ENCODE measurements at regions not wholly inside any gene's neighbourhood (a gene's known extent, or its start where the extent isn't known, plus 50 kb on each side); places are given as distances from the start of the nearest gene placed in this dataset.

DNA sequence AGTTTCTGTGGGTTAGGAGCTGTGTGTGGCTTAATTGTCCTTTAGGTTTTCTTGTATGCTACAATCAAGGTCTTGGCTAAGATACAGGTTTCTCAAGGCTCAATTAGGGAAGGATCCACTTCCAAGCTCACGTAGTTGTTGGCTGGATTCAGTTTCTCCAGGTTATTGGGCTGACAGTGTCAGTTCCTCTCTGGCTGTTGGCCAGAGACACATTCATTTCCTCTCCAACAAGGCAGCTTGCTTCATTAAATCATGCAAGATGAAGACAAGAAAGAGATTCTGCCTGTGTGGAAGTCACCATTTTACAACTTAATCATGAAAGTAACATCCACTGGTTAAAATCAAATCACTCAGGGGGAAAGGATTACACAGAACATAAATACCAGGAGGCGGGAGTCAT lies 275.7 kb upstream of the KIF2A start:
- Histone ChIP-seq H3K27me3 (ENCODE audit: control insufficient read depth in 4 of 4, insufficient read depth in 4 of 4, low read length in 3 of 4) (no peaks in the 10 kb centered on the region), H3K27ac (ENCODE audit: low read depth in 1 of 2, low read length in 2 of 2) (no peak overlapping the region), H3K9me3 (ENCODE audit: control insufficient read depth in 4 of 4, low read length in 3 of 4) (no peaks in the 10 kb centered on the region), H3K4me3 (ENCODE audit: low read depth in 1 of 3, low read length in 3 of 3) (no peak overlapping the region), H3K4me1 (ENCODE audit: control insufficient read depth in 4 of 4, insufficient read depth in 4 of 4, low read length in 3 of 4) (no peaks in the 10 kb centered on the region), H3K36me3 (ENCODE audit: control insufficient read depth in 4 of 4, insufficient read depth in 3 of 4, low read depth in 1 of 4, low read length in 3 of 4) (no peaks in the 10 kb centered on the region), H3K9ac (ENCODE audit: low read depth in 1 of 2, low read length in 2 of 2) (no peak overlapping the region)
- TF ChIP-seq EGR1 (IDR thresholded peaks at IDR 0.05; ENCODE audit: low read depth in 2 of 2) (no peak), FOXA1 (IDR thresholded peaks at IDR 0.05) (no peak), RAD21 (IDR thresholded peaks at IDR 0.05) (no peak), HNF4A (conservative IDR thresholded peaks at IDR 0.05) (no peak), SP1 (IDR thresholded peaks at IDR 0.05) (no peak), RXRA (IDR thresholded peaks at IDR 0.05) (no peak), HNF4G (IDR thresholded peaks at IDR 0.05) (no peak)
- TF ChIP-seq, protein P1, sequence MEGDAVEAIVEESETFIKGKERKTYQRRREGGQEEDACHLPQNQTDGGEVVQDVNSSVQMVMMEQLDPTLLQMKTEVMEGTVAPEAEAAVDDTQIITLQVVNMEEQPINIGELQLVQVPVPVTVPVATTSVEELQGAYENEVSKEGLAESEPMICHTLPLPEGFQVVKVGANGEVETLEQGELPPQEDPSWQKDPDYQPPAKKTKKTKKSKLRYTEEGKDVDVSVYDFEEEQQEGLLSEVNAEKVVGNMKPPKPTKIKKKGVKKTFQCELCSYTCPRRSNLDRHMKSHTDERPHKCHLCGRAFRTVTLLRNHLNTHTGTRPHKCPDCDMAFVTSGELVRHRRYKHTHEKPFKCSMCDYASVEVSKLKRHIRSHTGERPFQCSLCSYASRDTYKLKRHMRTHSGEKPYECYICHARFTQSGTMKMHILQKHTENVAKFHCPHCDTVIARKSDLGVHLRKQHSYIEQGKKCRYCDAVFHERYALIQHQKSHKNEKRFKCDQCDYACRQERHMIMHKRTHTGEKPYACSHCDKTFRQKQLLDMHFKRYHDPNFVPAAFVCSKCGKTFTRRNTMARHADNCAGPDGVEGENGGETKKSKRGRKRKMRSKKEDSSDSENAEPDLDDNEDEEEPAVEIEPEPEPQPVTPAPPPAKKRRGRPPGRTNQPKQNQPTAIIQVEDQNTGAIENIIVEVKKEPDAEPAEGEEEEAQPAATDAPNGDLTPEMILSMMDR (IDR thresholded peaks at IDR 0.05; ENCODE audit: low read depth, low read length, missing input control), result no peak
- TF ChIP-seq, protein P2, sequence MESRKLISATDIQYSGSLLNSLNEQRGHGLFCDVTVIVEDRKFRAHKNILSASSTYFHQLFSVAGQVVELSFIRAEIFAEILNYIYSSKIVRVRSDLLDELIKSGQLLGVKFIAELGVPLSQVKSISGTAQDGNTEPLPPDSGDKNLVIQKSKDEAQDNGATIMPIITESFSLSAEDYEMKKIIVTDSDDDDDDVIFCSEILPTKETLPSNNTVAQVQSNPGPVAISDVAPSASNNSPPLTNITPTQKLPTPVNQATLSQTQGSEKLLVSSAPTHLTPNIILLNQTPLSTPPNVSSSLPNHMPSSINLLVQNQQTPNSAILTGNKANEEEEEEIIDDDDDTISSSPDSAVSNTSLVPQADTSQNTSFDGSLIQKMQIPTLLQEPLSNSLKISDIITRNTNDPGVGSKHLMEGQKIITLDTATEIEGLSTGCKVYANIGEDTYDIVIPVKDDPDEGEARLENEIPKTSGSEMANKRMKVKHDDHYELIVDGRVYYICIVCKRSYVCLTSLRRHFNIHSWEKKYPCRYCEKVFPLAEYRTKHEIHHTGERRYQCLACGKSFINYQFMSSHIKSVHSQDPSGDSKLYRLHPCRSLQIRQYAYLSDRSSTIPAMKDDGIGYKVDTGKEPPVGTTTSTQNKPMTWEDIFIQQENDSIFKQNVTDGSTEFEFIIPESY (IDR thresholded peaks at IDR 0.05), result no peak
- DNase-seq (ENCODE audit: low spot score), result no peak
- WGBS, result 60% methylated on average over 2 of the region's 2 CpGs

DNA sequence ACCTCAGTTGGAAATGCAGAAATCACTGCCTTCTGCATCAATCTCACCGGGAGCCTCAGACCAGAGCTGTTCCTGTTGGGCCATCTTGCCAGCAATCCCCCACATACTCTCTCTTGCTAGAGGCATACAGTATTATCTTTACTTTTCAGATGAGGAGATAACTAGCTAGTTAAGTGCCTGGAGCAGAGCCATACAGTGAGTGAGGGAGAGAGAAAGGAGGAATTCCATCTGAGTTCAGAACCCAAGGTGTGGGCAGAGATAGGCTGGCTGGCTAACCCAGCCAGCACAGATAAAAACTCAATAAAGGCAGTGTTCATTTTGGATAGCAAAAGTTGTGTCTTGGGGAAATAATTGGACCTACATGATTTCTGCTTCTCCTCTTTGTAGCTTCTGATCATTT lies 268.0 kb upstream of the KIF2A start:
- Histone ChIP-seq H3K27me3 (ENCODE audit: control insufficient read depth in 4 of 4, insufficient read depth in 4 of 4, low read length in 3 of 4) (no peaks in the 10 kb centered on the region), H3K27ac (ENCODE audit: low read depth in 1 of 2, low read length in 2 of 2) (no peak overlapping the region), H3K9me3 (ENCODE audit: control insufficient read depth in 4 of 4, low read length in 3 of 4) (no peaks in the 10 kb centered on the region), H3K4me1 (ENCODE audit: control insufficient read depth in 4 of 4, insufficient read depth in 4 of 4, low read length in 3 of 4) (no peaks in the 10 kb centered on the region), H3K36me3 (ENCODE audit: control insufficient read depth in 4 of 4, insufficient read depth in 3 of 4, low read depth in 1 of 4, low read length in 3 of 4) (no peaks in the 10 kb centered on the region), H3K9ac (ENCODE audit: low read depth in 1 of 2, low read length in 2 of 2) (no peak overlapping the region), H3K4me3 (ENCODE audit: low read depth in 1 of 3, low read length in 3 of 3) (no peak overlapping the region)
- WGBS, result 63% methylated on average over 1 of the region's 1 CpG
- no peak for DNase-seq (ENCODE audit: low spot score)
- no peak for TF ChIP-seq HNF4G (IDR thresholded peaks at IDR 0.05)
- no peak for TF ChIP-seq FOXA2 (IDR thresholded peaks at IDR 0.05)
- no peak for TF ChIP-seq JUND (IDR thresholded peaks at IDR 0.05)
- TF ChIP-seq NR2F2 (IDR thresholded peaks at IDR 0.05), result no peak
- TF ChIP-seq GABPA (IDR thresholded peaks at IDR 0.05 in 1 of 2, conservative IDR thresholded peaks at IDR 0.05 in 1 of 2), result no peak

DNA sequence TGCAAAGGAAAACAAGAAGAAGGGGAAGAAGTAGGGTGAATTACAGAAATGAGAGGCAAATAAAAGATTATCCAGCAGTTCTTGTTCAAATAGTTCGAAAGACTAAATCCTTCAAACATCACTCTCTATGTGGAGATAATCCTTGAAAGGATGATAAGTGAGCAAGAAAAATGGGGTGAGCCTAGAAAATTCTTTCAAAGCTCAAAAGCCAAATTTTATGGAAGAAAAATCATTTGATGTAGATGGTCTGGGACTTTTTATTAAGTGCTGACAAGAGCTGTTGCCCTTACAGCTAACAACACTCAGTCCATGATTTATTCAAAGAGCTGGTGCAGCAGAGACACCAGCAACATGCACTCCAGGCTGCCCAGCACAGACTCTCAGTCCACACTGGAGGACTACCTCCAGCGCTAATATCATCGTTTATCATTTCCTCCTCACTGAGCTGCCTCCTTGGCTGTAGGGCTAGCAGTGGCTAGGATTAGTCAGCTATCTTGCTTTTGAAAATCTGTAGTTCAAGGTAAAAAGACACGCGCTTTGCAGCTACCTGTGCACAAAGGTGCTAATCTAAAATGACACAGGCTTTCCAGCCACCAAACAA lies 264.8 kb upstream of the KIF2A start:
- no peak for DNase-seq (ENCODE audit: low spot score)
- Histone ChIP-seq H3K27me3 (ENCODE audit: control insufficient read depth in 4 of 4, insufficient read depth in 4 of 4, low read length in 3 of 4) (no peaks in the 10 kb centered on the region), H3K36me3 (ENCODE audit: control insufficient read depth in 4 of 4, insufficient read depth in 3 of 4, low read depth in 1 of 4, low read length in 3 of 4) (no peaks in the 10 kb centered on the region), H3K27ac (ENCODE audit: low read depth in 1 of 2, low read length in 2 of 2) (no peak overlapping the region), H3K9me3 (ENCODE audit: control insufficient read depth in 4 of 4, low read length in 3 of 4) (peaks cover 0 to 2% (median 1%) of the 10 kb centered on the region in 4 donors), H3K4me1 (ENCODE audit: control insufficient read depth in 4 of 4, insufficient read depth in 4 of 4, low read length in 3 of 4) (no peaks in the 10 kb centered on the region), H3K9ac (ENCODE audit: low read depth in 1 of 2, low read length in 2 of 2) (no peak overlapping the region), H3K4me3 (ENCODE audit: low read depth in 1 of 3, low read length in 3 of 3) (no peak overlapping the region)
- 69% methylated on average over 5 of the region's 5 CpGs for WGBS
- no peak for TF ChIP-seq FOXA1 (IDR thresholded peaks at IDR 0.05)
- TF ChIP-seq, protein P3, sequence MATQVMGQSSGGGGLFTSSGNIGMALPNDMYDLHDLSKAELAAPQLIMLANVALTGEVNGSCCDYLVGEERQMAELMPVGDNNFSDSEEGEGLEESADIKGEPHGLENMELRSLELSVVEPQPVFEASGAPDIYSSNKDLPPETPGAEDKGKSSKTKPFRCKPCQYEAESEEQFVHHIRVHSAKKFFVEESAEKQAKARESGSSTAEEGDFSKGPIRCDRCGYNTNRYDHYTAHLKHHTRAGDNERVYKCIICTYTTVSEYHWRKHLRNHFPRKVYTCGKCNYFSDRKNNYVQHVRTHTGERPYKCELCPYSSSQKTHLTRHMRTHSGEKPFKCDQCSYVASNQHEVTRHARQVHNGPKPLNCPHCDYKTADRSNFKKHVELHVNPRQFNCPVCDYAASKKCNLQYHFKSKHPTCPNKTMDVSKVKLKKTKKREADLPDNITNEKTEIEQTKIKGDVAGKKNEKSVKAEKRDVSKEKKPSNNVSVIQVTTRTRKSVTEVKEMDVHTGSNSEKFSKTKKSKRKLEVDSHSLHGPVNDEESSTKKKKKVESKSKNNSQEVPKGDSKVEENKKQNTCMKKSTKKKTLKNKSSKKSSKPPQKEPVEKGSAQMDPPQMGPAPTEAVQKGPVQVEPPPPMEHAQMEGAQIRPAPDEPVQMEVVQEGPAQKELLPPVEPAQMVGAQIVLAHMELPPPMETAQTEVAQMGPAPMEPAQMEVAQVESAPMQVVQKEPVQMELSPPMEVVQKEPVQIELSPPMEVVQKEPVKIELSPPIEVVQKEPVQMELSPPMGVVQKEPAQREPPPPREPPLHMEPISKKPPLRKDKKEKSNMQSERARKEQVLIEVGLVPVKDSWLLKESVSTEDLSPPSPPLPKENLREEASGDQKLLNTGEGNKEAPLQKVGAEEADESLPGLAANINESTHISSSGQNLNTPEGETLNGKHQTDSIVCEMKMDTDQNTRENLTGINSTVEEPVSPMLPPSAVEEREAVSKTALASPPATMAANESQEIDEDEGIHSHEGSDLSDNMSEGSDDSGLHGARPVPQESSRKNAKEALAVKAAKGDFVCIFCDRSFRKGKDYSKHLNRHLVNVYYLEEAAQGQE (IDR thresholded peaks at IDR 0.05), result no peak
- TF ChIP-seq, protein P4, sequence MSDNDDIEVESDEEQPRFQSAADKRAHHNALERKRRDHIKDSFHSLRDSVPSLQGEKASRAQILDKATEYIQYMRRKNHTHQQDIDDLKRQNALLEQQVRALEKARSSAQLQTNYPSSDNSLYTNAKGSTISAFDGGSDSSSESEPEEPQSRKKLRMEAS (IDR thresholded peaks at IDR 0.05), result no peak
- TF ChIP-seq, protein P5, sequence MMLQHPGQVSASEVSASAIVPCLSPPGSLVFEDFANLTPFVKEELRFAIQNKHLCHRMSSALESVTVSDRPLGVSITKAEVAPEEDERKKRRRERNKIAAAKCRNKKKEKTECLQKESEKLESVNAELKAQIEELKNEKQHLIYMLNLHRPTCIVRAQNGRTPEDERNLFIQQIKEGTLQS (IDR thresholded peaks at IDR 0.05), result no peak
